Tibial nerve (tissue), 4 donors: ENCODE measurements at regions not wholly inside any gene's neighbourhood (a gene's known extent, or its start where the extent isn't known, plus 50 kb on each side); places are given as distances from the start of the nearest gene placed in this dataset.

Experiments
- EP300 ChIP-seq, 2 donors: sonication (generic); formaldehyde crosslinking; IDR thresholded peaks; one replicate each; pipeline ENCODE4 v1.6.1; 2017; ENCODE audit warnings: antibody characterized with exemption in 2 of 2, mild to moderate bottlenecking in 1 of 2
- POLR2A ChIP-seq, 2 donors: fragments of 450-650 bp; IDR thresholded peaks; one replicate each; pipeline ENCODE4 v1.6.1; 2017; ENCODE audit warnings: antibody characterized with exemption in 2 of 2, mild to moderate bottlenecking in 2 of 2, moderate library complexity in 2 of 2
- TF ChIP-seq, protein P1 (sequence below), 5 experiments: fragments of 200-600 bp in 3 of 5; fragments of 450-650 bp in 2 of 5; sonication (generic) in 3 of 5; IDR thresholded peaks; one replicate each; pipeline ENCODE4 v1.5.1; 2016 to 2019; ENCODE audit warnings: antibody characterized with exemption in 5 of 5, mild to moderate bottlenecking in 3 of 5, moderate library complexity in 2 of 5

DNA sequence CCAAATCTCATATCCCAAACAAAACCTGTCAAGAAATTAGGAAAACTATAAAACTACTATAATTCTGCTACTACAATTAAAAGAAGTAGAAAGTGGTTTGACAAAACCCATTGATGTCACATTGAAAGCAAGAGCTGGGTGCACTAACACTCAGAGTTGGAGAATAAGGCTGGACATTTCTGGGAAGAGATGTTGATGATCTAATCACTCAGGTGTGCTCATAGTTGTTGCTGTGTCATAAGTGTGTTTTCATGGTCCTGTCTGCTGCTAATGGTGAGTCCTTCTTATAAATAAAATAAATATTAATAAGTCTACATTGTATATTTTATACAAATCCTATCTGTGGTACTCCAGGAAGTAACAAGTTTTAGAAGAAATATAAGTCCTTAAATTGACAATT lies 168.2 kb upstream of the LRP1B start:
- TF ChIP-seq, protein P1, sequence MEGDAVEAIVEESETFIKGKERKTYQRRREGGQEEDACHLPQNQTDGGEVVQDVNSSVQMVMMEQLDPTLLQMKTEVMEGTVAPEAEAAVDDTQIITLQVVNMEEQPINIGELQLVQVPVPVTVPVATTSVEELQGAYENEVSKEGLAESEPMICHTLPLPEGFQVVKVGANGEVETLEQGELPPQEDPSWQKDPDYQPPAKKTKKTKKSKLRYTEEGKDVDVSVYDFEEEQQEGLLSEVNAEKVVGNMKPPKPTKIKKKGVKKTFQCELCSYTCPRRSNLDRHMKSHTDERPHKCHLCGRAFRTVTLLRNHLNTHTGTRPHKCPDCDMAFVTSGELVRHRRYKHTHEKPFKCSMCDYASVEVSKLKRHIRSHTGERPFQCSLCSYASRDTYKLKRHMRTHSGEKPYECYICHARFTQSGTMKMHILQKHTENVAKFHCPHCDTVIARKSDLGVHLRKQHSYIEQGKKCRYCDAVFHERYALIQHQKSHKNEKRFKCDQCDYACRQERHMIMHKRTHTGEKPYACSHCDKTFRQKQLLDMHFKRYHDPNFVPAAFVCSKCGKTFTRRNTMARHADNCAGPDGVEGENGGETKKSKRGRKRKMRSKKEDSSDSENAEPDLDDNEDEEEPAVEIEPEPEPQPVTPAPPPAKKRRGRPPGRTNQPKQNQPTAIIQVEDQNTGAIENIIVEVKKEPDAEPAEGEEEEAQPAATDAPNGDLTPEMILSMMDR (IDR thresholded peaks at IDR 0.05) = no peak
- no peak for TF ChIP-seq POLR2A (IDR thresholded peaks at IDR 0.05)
- TF ChIP-seq EP300 (IDR thresholded peaks at IDR 0.05) = no peak
